Activated B cell treated with CpG ODN at 0.5 μM for 24 hours (primary cell): ENCODE measurements at regions not wholly inside any gene's neighbourhood (a gene's known extent, or its start where the extent isn't known, plus 50 kb on each side); places are given as distances from the start of the nearest gene placed in this dataset.

Source experiments
- ATAC-seq: fragments of 200-7000 bp; cut with Tn5 transposase; one replicate; pipeline ENCODE4 v1.10.0; 2021; ENCODE audit warnings: low read depth, mild to moderate bottlenecking, moderate library complexity
- CTCF ChIA-PET: fragments of 350-600 bp; sonication (Branson Sonifier 250); formaldehyde crosslinking; loops from one replicate; lab custom pipeline; 2021; ENCODE audit warnings: antibody characterized with exemption; lab: Charles Lee
- POLR2A ChIA-PET: fragments of 350-600 bp; sonication (Branson Sonifier 250); formaldehyde crosslinking; loops from one replicate; lab custom pipeline; 2021; ENCODE audit warnings: antibody characterized with exemption; lab: Charles Lee
- DNase-seq: peaks from one replicate; pipeline ENCODE4 v3.0.0; 2022
- H3K27ac Mint-ChIP-seq: one replicate; pipeline ENCODE4 v1.8.0; 2020; ENCODE audit warnings: mixed read lengths
- H3K27me3 Mint-ChIP-seq: one replicate; pipeline ENCODE4 v1.8.0; 2021; ENCODE audit warnings: mixed read lengths
- H3K36me3 Mint-ChIP-seq: one replicate; pipeline ENCODE4 v1.8.0; 2021; ENCODE audit warnings: low read depth, mixed read lengths
- H3K4me1 Mint-ChIP-seq: one replicate; pipeline ENCODE4 v1.8.0; 2021; ENCODE audit warnings: mixed read lengths
- H3K4me3 Mint-ChIP-seq: one replicate; pipeline ENCODE4 v1.8.0; 2020; ENCODE audit warnings: mild to moderate bottlenecking, mixed read lengths
- H3K9me3 Mint-ChIP-seq: one replicate; pipeline ENCODE4 v1.8.0; 2020; ENCODE audit warnings: mixed read lengths
- CTCF ChIP-seq: fragments of 200-600 bp; IDR thresholded peaks from one replicate; pipeline ENCODE4 v1.8.0; 2022; ENCODE audit warnings: antibody characterized with exemption, mild to moderate bottlenecking
- intact Hi-C: fragments of 100-400 bp; cut with micrococcal nuclease; formaldehyde crosslinking; loops from one replicate; pipeline ENCODE4 v1.15.1; 2024

- TF ChIP-seq CTCF: no peak
- ChIA-PET CTCF (no interaction called here), POLR2A (no interaction called here)
- no peak overlapping the region for H3K27ac Mint-ChIP-seq
- H3K4me1 Mint-ChIP-seq: no peaks in the 10 kb centered on the region
- no peaks in the 10 kb centered on the region for H3K27me3 Mint-ChIP-seq
- DNase-seq: no peak
- no peak overlapping the region for H3K4me3 Mint-ChIP-seq
- H3K9me3 Mint-ChIP-seq: peaks cover 6% of the 10 kb centered on the region
- intact Hi-C loops: no loop called here
- no peak for ATAC-seq
- no peaks in the 10 kb centered on the region for H3K36me3 Mint-ChIP-seq
These were observed 1929.3 kb upstream of the LRRTM1 start for GRCh38 chr2:82233806-82234205.

GRCh38 chr2:82230406-82230805, 1925.9 kb upstream of the LRRTM1 start:
- no peak for TF ChIP-seq CTCF
- H3K4me1 Mint-ChIP-seq: no peaks in the 10 kb centered on the region
- ChIA-PET POLR2A (no interaction called here), CTCF (no interaction called here)
- peaks cover 5% of the 10 kb centered on the region for H3K9me3 Mint-ChIP-seq
- H3K27me3 Mint-ChIP-seq: no peaks in the 10 kb centered on the region
- intact Hi-C loops: no loop called here
- ATAC-seq: no peak
- no peak for DNase-seq
- no peaks in the 10 kb centered on the region for H3K36me3 Mint-ChIP-seq
- H3K4me3 Mint-ChIP-seq: no peak overlapping the region
- H3K27ac Mint-ChIP-seq: no peak overlapping the region

GRCh38 chr2:82226441-82226840, 1921.9 kb upstream of the LRRTM1 start:
- Mint-ChIP-seq H3K27me3 (no peaks in the 10 kb centered on the region), H3K4me1 (no peaks in the 10 kb centered on the region), H3K27ac (no peak overlapping the region), H3K36me3 (no peaks in the 10 kb centered on the region), H3K9me3 (peaks cover 8% of the 10 kb centered on the region), H3K4me3 (no peak overlapping the region)
- ChIA-PET CTCF (no interaction called here), POLR2A (no interaction called here)
- no peak for TF ChIP-seq CTCF
- DNase-seq (no peak), ATAC-seq (no peak)
- intact Hi-C loops: no loop called here

- H3K27me3 Mint-ChIP-seq: no peaks in the 10 kb centered on the region
- H3K9me3 Mint-ChIP-seq: peaks cover 9% of the 10 kb centered on the region
- H3K4me3 Mint-ChIP-seq: no peak overlapping the region
- CTCF ChIA-PET: no interaction called here
- intact Hi-C loops: no loop called here
- no peaks in the 10 kb centered on the region for H3K4me1 Mint-ChIP-seq
- DNase-seq (no peak), ATAC-seq (no peak)
- H3K27ac Mint-ChIP-seq: no peak overlapping the region
- no peaks in the 10 kb centered on the region for H3K36me3 Mint-ChIP-seq
- TF ChIP-seq CTCF: no peak
- POLR2A ChIA-PET: no interaction called here
These were observed 1919.9 kb upstream of the LRRTM1 start for GRCh38 chr2:82224301-82224940.

- no peaks in the 10 kb centered on the region for H3K27me3 Mint-ChIP-seq
- CTCF ChIA-PET: no interaction called here
These were observed 1910.7 kb upstream of the LRRTM1 start for GRCh38 chr2:82215212-82215611.

More at GRCh38 chr2:82215212-82215611, 1910.7 kb upstream of the LRRTM1 start:
- POLR2A ChIA-PET: no interaction called here
- TF ChIP-seq CTCF: no peak
- DNase-seq (no peak), ATAC-seq (no peak)
- Mint-ChIP-seq H3K9me3 (peaks cover 6% of the 10 kb centered on the region), H3K4me1 (no peaks in the 10 kb centered on the region), H3K4me3 (no peak overlapping the region), H3K36me3 (no peaks in the 10 kb centered on the region), H3K27ac (no peak overlapping the region)
- intact Hi-C loops: no loop called here
